BLaER1 (cell line): ENCODE measurements at regions not wholly inside any gene's neighbourhood (a gene's known extent, or its start where the extent isn't known, plus 50 kb on each side); places are given as distances from the start of the nearest gene placed in this dataset.

Experiments
- H3K27ac ChIP-seq: shearing (Covaris generic); formaldehyde crosslinking; 2 replicates; pipeline ENCODE4 v1.8.1; 2022
- H3K27me3 ChIP-seq: shearing (Covaris generic); formaldehyde crosslinking; 2 replicates; pipeline ENCODE4 v1.8.1; 2022
- H3K36me3 ChIP-seq: shearing (Covaris generic); formaldehyde crosslinking; 2 replicates; pipeline ENCODE4 v1.8.1; 2022
- H3K4me1 ChIP-seq: shearing (Covaris generic); formaldehyde crosslinking; 2 replicates; pipeline ENCODE4 v1.8.1; 2022
- H3K4me2 ChIP-seq: shearing (Covaris generic); formaldehyde crosslinking; 2 replicates; pipeline ENCODE4 v1.8.1; 2022
- H3K4me3 ChIP-seq: shearing (Covaris generic); formaldehyde crosslinking; 2 replicates; pipeline ENCODE4 v1.8.1; 2022
- H3K9ac ChIP-seq: shearing (Covaris generic); formaldehyde crosslinking; 2 replicates; pipeline ENCODE4 v1.8.1; 2022
- H3K9me3 ChIP-seq: shearing (Covaris generic); formaldehyde crosslinking; 2 replicates; pipeline ENCODE4 v1.8.1; 2022
- H4K20me1 ChIP-seq: shearing (Covaris generic); formaldehyde crosslinking; 2 replicates; pipeline ENCODE4 v1.8.1; 2022
- Cebpa-rat ChIP-seq: shearing (Covaris generic); IDR thresholded peaks from 2 replicates; pipeline ENCODE4 v1.8.1; 2022

- H3K27ac ChIP-seq, result no peak overlapping the region
- H3K9ac ChIP-seq, result no peak overlapping the region
These were observed 209.4 kb downstream of the DTWD2 start for GRCh38 chr5:118778941-118779340.

GRCh38 chr5:118777189-118777736, 211.1 kb downstream of the DTWD2 start:
- H3K27ac ChIP-seq, result peak overlapping the region; percentile 54
- no peaks in the 10 kb centered on the region for H3K27me3 ChIP-seq
- H3K9me3 ChIP-seq, result no peaks in the 10 kb centered on the region
- no peak overlapping the region for H3K9ac ChIP-seq
- H4K20me1 ChIP-seq, result no peaks in the 10 kb centered on the region
- TF ChIP-seq Cebpa-rat, result no peak
- peaks cover 46% of the 10 kb centered on the region for H3K4me1 ChIP-seq
- no peaks in the 10 kb centered on the region for H3K36me3 ChIP-seq
- no peak overlapping the region for H3K4me3 ChIP-seq
- peak overlapping the region; percentile 72 for H3K4me2 ChIP-seq

More at GRCh38 chr5:118778941-118779340, 209.4 kb downstream of the DTWD2 start:
- TF ChIP-seq Cebpa-rat, result no peak
- Histone ChIP-seq H3K4me3 (no peak overlapping the region), H3K4me2 (no peak overlapping the region), H3K4me1 (peaks cover 47% of the 10 kb centered on the region), H3K27me3 (no peaks in the 10 kb centered on the region), H3K9me3 (no peaks in the 10 kb centered on the region), H4K20me1 (no peaks in the 10 kb centered on the region), H3K36me3 (no peaks in the 10 kb centered on the region)

GRCh38 chr5:118776755-118777154, 211.6 kb downstream of the DTWD2 start:
- TF ChIP-seq Cebpa-rat, result no peak
- 0 out of 2 replicates have a peak, but pooled peaks cover 2% of the 10 kb centered on the region for H3K9me3 ChIP-seq
- H3K4me2 ChIP-seq, result peak overlapping the region; percentile 72
- no peaks in the 10 kb centered on the region for H3K27me3 ChIP-seq
- H4K20me1 ChIP-seq, result no peaks in the 10 kb centered on the region
- no peaks in the 10 kb centered on the region for H3K36me3 ChIP-seq
- H3K4me3 ChIP-seq, result no peak overlapping the region
- H3K4me1 ChIP-seq, result peaks cover 40% of the 10 kb centered on the region
- peak overlapping the region; percentile 54 for H3K27ac ChIP-seq
- H3K9ac ChIP-seq, result no peak overlapping the region

GRCh38 chr5:118775790-118776499, 212.4 kb downstream of the DTWD2 start:
- Histone ChIP-seq H4K20me1 (no peaks in the 10 kb centered on the region), H3K36me3 (no peaks in the 10 kb centered on the region), H3K9me3 (0 out of 2 replicates have a peak, but pooled peaks cover 3% of the 10 kb centered on the region), H3K4me3 (no peak overlapping the region), H3K9ac (no peak overlapping the region), H3K27ac (peak overlapping the region; percentile 24; the same call in 1 of the 2 replicates), H3K4me2 (peak overlapping the region; percentile 72), H3K4me1 (peaks cover 32% of the 10 kb centered on the region), H3K27me3 (no peaks in the 10 kb centered on the region)
- TF ChIP-seq Cebpa-rat, result peak; percentile 35; the same call in 1 of the 2 replicates

- no peak overlapping the region for H3K4me2 ChIP-seq
- no peaks in the 10 kb centered on the region for H3K4me1 ChIP-seq
- no peaks in the 10 kb centered on the region for H4K20me1 ChIP-seq
These were observed 219.7 kb downstream of the DTWD2 start for GRCh38 chr5:118768607-118769175.

GRCh38 chr5:118762291-118762690, 226.1 kb downstream of the DTWD2 start:
- Histone ChIP-seq H3K27ac (no peak overlapping the region), H4K20me1 (no peaks in the 10 kb centered on the region), H3K4me3 (no peak overlapping the region), H3K4me2 (no peak overlapping the region), H3K36me3 (no peaks in the 10 kb centered on the region), H3K4me1 (no peaks in the 10 kb centered on the region), H3K27me3 (no peaks in the 10 kb centered on the region), H3K9ac (no peak overlapping the region), H3K9me3 (no peaks in the 10 kb centered on the region; the same call in 1 of the 2 replicates)
- no peak for TF ChIP-seq Cebpa-rat

More at GRCh38 chr5:118768607-118769175, 219.7 kb downstream of the DTWD2 start:
- no peaks in the 10 kb centered on the region for H3K27me3 ChIP-seq
- H3K36me3 ChIP-seq, result no peaks in the 10 kb centered on the region
- TF ChIP-seq Cebpa-rat, result no peak
- no peak overlapping the region for H3K9ac ChIP-seq
- H3K4me3 ChIP-seq, result no peak overlapping the region
- 0 out of 2 replicates have a peak, but pooled peaks cover 3% of the 10 kb centered on the region for H3K9me3 ChIP-seq
- no peak overlapping the region for H3K27ac ChIP-seq

- Histone ChIP-seq H3K9ac (no peak overlapping the region), H3K27me3 (no peaks in the 10 kb centered on the region), H3K9me3 (no peaks in the 10 kb centered on the region; the same call in 1 of the 2 replicates), H3K27ac (no peak overlapping the region), H3K4me3 (no peak overlapping the region), H4K20me1 (no peaks in the 10 kb centered on the region), H3K36me3 (no peaks in the 10 kb centered on the region), H3K4me2 (no peak overlapping the region), H3K4me1 (no peaks in the 10 kb centered on the region)
- TF ChIP-seq Cebpa-rat, result 0 out of 2 replicates have a peak, but pooled peaks have one; percentile 22
These were observed 226.5 kb downstream of the DTWD2 start for GRCh38 chr5:118761814-118762213.

- H3K36me3 ChIP-seq, result no peaks in the 10 kb centered on the region
- H3K4me2 ChIP-seq, result no peak overlapping the region
- no peak overlapping the region for H3K9ac ChIP-seq
- no peaks in the 10 kb centered on the region for H4K20me1 ChIP-seq
- peaks cover 7% of the 10 kb centered on the region; the same call in 1 of the 2 replicates for H3K9me3 ChIP-seq
- H3K27me3 ChIP-seq, result no peaks in the 10 kb centered on the region
- no peaks in the 10 kb centered on the region for H3K4me1 ChIP-seq
- no peak for TF ChIP-seq Cebpa-rat
- no peak overlapping the region for H3K27ac ChIP-seq
- no peak overlapping the region for H3K4me3 ChIP-seq
These were observed 235.4 kb downstream of the DTWD2 start for GRCh38 chr5:118752969-118753368.

- H4K20me1 ChIP-seq, result no peaks in the 10 kb centered on the region
- H3K4me2 ChIP-seq, result no peak overlapping the region
- TF ChIP-seq Cebpa-rat, result no peak
- no peaks in the 10 kb centered on the region for H3K9me3 ChIP-seq
- H3K36me3 ChIP-seq, result no peaks in the 10 kb centered on the region
- no peak overlapping the region for H3K4me3 ChIP-seq
- no peaks in the 10 kb centered on the region for H3K27me3 ChIP-seq
- H3K4me1 ChIP-seq, result no peaks in the 10 kb centered on the region
- no peak overlapping the region for H3K9ac ChIP-seq
- H3K27ac ChIP-seq, result no peak overlapping the region
These were observed 252.0 kb downstream of the DTWD2 start for GRCh38 chr5:118736396-118736795.

GRCh38 chr5:118733394-118733793, 255.0 kb downstream of the DTWD2 start:
- no peak overlapping the region for H3K4me2 ChIP-seq
- no peaks in the 10 kb centered on the region for H4K20me1 ChIP-seq
- H3K9ac ChIP-seq, result no peak overlapping the region
- H3K4me3 ChIP-seq, result no peak overlapping the region
- H3K4me1 ChIP-seq, result no peaks in the 10 kb centered on the region
- H3K9me3 ChIP-seq, result no peaks in the 10 kb centered on the region
- H3K27me3 ChIP-seq, result no peaks in the 10 kb centered on the region
- TF ChIP-seq Cebpa-rat, result no peak
- no peak overlapping the region for H3K27ac ChIP-seq
- H3K36me3 ChIP-seq, result no peaks in the 10 kb centered on the region
